ENCODE measurements at regions not wholly inside any gene's neighbourhood (a gene's known extent, or its start where the extent isn't known, plus 50 kb on each side); places are given as distances from the start of the nearest gene placed in this dataset.

DNA sequence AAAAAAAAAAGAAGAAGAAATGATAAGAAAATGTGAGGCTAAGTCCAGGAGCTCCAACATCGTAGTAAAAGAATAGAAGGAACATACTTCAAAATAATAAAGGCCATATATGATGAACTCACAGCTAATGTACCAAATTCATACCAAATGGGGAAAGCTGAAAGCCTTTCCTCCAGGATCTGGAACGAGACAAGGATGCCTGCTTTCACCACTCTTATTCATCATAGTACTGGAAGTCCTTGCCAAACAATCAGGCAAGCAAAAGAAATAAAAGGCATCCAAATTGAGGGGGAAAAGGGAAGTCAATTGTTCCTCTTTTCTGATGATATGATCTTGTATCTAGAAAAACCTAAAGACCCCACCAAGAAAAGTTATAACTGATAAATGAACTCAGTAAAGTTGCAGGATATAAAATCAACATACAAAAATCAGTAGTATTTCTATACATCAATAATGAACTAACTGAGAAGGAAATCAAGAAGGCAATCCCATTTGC, 170.6 kb downstream of the METTL4 start:
- WGBS = 60% methylated on average over 2 of the region's 2 CpGs
- H3K36me3 ChIP-seq (ENCODE audit: control insufficient read depth in 2 of 2, insufficient read depth in 2 of 2, low read length in 1 of 2) = no peaks in the 10 kb centered on the region
- no peak for DNase-seq (ENCODE audit: low read depth in 6 of 9, low spot score in 9 of 9)
- no peak overlapping the region for H3K27ac ChIP-seq (ENCODE audit: low read depth in 1 of 2, low read length in 1 of 2)
- H3K4me1 ChIP-seq (ENCODE audit: control insufficient read depth in 2 of 2, insufficient read depth in 2 of 2, low read length in 2 of 2) = no peaks in the 10 kb centered on the region
- H3K4me3 ChIP-seq (ENCODE audit: low read length in 2 of 2) = no peak overlapping the region
- no peaks in the 10 kb centered on the region for H3K9me3 ChIP-seq (ENCODE audit: control insufficient read depth in 2 of 2, insufficient read depth in 1 of 2, low read length in 1 of 2)
- no peaks in the 10 kb centered on the region for H3K27me3 ChIP-seq (ENCODE audit: control insufficient read depth in 2 of 2, insufficient read depth in 1 of 2, low read length in 1 of 2)

GRCh38 chr18:2402084-2402483, 169.2 kb downstream of the METTL4 start:
- DNase-seq (ENCODE audit: low read depth in 6 of 9, low spot score in 9 of 9) = no peak
- no peaks in the 10 kb centered on the region for H3K36me3 ChIP-seq (ENCODE audit: control insufficient read depth in 2 of 2, insufficient read depth in 2 of 2, low read length in 1 of 2)
- H3K27me3 ChIP-seq (ENCODE audit: control insufficient read depth in 2 of 2, insufficient read depth in 1 of 2, low read length in 1 of 2) = no peaks in the 10 kb centered on the region
- WGBS = 92% methylated on average over 1 of the region's 1 CpG
- no peak overlapping the region for H3K4me3 ChIP-seq (ENCODE audit: low read length in 2 of 2)
- no peak overlapping the region for H3K27ac ChIP-seq (ENCODE audit: low read depth in 1 of 2, low read length in 1 of 2)
- no peaks in the 10 kb centered on the region for H3K9me3 ChIP-seq (ENCODE audit: control insufficient read depth in 2 of 2, insufficient read depth in 1 of 2, low read length in 1 of 2)
- H3K4me1 ChIP-seq (ENCODE audit: control insufficient read depth in 2 of 2, insufficient read depth in 2 of 2, low read length in 2 of 2) = no peaks in the 10 kb centered on the region

GRCh38 chr18:2406544-2406943, 164.8 kb downstream of the METTL4 start:
- no peak for DNase-seq (ENCODE audit: low read depth in 6 of 9, low spot score in 9 of 9)
- WGBS = 90% methylated on average over 2 of the region's 2 CpGs

DNA sequence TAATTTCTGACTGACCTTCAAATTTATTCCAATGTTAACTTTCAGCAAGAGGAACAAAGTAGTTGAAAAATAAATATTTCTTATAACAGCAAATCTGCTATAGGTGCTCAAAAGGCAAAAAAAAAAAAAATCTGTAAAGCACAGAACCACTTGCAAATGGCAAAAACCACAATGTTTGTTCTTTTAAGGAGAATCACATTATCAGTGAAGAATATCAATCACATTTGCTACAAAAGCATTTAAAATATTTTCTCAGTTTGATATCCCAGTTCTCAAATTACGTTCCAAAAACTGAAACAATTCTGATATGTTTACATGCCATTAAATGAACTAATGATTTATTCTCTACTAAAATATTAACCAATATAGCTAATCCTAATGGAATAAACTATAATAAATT, 163.3 kb downstream of the METTL4 start:
- Histone ChIP-seq H3K4me3 (ENCODE audit: low read length in 2 of 2) (no peak overlapping the region), H3K9me3 (ENCODE audit: control insufficient read depth in 2 of 2, insufficient read depth in 1 of 2, low read length in 1 of 2) (no peaks in the 10 kb centered on the region), H3K27ac (ENCODE audit: low read depth in 1 of 2, low read length in 1 of 2) (no peak overlapping the region), H3K4me1 (ENCODE audit: control insufficient read depth in 2 of 2, insufficient read depth in 2 of 2, low read length in 2 of 2) (no peaks in the 10 kb centered on the region), H3K27me3 (ENCODE audit: control insufficient read depth in 2 of 2, insufficient read depth in 1 of 2, low read length in 1 of 2) (no peaks in the 10 kb centered on the region), H3K36me3 (ENCODE audit: control insufficient read depth in 2 of 2, insufficient read depth in 2 of 2, low read length in 1 of 2) (no peaks in the 10 kb centered on the region)
- 91% methylated on average over 1 of the region's 1 CpG for WGBS
- no peak for DNase-seq (ENCODE audit: low read depth in 6 of 9, low spot score in 9 of 9)

More at GRCh38 chr18:2406544-2406943, 164.8 kb downstream of the METTL4 start:
- H3K36me3 ChIP-seq (ENCODE audit: control insufficient read depth in 2 of 2, insufficient read depth in 2 of 2, low read length in 1 of 2) = no peaks in the 10 kb centered on the region
- no peak overlapping the region for H3K27ac ChIP-seq (ENCODE audit: low read depth in 1 of 2, low read length in 1 of 2)
- H3K4me3 ChIP-seq (ENCODE audit: low read length in 2 of 2) = no peak overlapping the region
- no peaks in the 10 kb centered on the region for H3K4me1 ChIP-seq (ENCODE audit: control insufficient read depth in 2 of 2, insufficient read depth in 2 of 2, low read length in 2 of 2)
- no peaks in the 10 kb centered on the region for H3K27me3 ChIP-seq (ENCODE audit: control insufficient read depth in 2 of 2, insufficient read depth in 1 of 2, low read length in 1 of 2)
- H3K9me3 ChIP-seq (ENCODE audit: control insufficient read depth in 2 of 2, insufficient read depth in 1 of 2, low read length in 1 of 2) = no peaks in the 10 kb centered on the region

GRCh38 chr18:2409906-2410305, 161.4 kb downstream of the METTL4 start:
- no peak overlapping the region for H3K27ac ChIP-seq (ENCODE audit: low read depth in 1 of 2, low read length in 1 of 2)
- DNase-seq (ENCODE audit: low read depth in 6 of 9, low spot score in 9 of 9) = no peak

DNA sequence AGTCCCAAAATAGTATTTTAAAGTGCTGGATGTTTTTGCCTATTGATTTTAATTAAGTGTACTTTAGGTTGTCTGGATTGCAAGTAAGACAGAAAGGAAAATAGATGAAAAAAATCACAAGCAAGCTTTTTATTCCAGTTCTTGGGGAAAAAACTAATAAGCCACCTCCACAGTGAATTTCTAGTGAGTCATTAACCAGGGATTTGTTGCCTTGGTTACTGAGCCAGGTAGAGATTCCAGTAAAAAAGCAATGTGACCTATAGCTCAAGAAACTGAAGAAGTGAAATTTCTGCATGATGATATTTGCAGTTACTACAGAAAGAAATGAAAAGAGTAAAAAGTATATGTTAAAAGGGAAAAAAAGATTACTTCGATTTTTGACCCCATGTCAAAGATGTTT, 160.6 kb downstream of the METTL4 start:
- no peak for DNase-seq (ENCODE audit: low read depth in 6 of 9, low spot score in 9 of 9)
- 91% methylated on average over 1 of the region's 1 CpG for WGBS

More at GRCh38 chr18:2409906-2410305, 161.4 kb downstream of the METTL4 start:
- WGBS = 68% methylated on average over 5 of the region's 5 CpGs
- Histone ChIP-seq H3K9me3 (ENCODE audit: control insufficient read depth in 2 of 2, insufficient read depth in 1 of 2, low read length in 1 of 2) (no peaks in the 10 kb centered on the region), H3K4me3 (ENCODE audit: low read length in 2 of 2) (no peak overlapping the region), H3K36me3 (ENCODE audit: control insufficient read depth in 2 of 2, insufficient read depth in 2 of 2, low read length in 1 of 2) (no peaks in the 10 kb centered on the region), H3K4me1 (ENCODE audit: control insufficient read depth in 2 of 2, insufficient read depth in 2 of 2, low read length in 2 of 2) (no peaks in the 10 kb centered on the region), H3K27me3 (ENCODE audit: control insufficient read depth in 2 of 2, insufficient read depth in 1 of 2, low read length in 1 of 2) (no peaks in the 10 kb centered on the region)

GRCh38 chr18:2411381-2411960, 159.8 kb downstream of the METTL4 start:
- no peak for DNase-seq (ENCODE audit: low read depth in 6 of 9, low spot score in 9 of 9)
- Histone ChIP-seq H3K27ac (ENCODE audit: low read depth in 1 of 2, low read length in 1 of 2) (no peak overlapping the region), H3K27me3 (ENCODE audit: control insufficient read depth in 2 of 2, insufficient read depth in 1 of 2, low read length in 1 of 2) (no peaks in the 10 kb centered on the region), H3K4me1 (ENCODE audit: control insufficient read depth in 2 of 2, insufficient read depth in 2 of 2, low read length in 2 of 2) (no peaks in the 10 kb centered on the region), H3K36me3 (ENCODE audit: control insufficient read depth in 2 of 2, insufficient read depth in 2 of 2, low read length in 1 of 2) (no peaks in the 10 kb centered on the region), H3K9me3 (ENCODE audit: control insufficient read depth in 2 of 2, insufficient read depth in 1 of 2, low read length in 1 of 2) (no peaks in the 10 kb centered on the region), H3K4me3 (ENCODE audit: low read length in 2 of 2) (no peak overlapping the region)
- WGBS = 90% methylated on average over 1 of the region's 1 CpG

More for the DNA sequence above, 160.6 kb downstream of the METTL4 start:
- H3K27ac ChIP-seq (ENCODE audit: low read depth in 1 of 2, low read length in 1 of 2) = no peak overlapping the region
- H3K36me3 ChIP-seq (ENCODE audit: control insufficient read depth in 2 of 2, insufficient read depth in 2 of 2, low read length in 1 of 2) = no peaks in the 10 kb centered on the region
- no peak overlapping the region for H3K4me3 ChIP-seq (ENCODE audit: low read length in 2 of 2)
- H3K9me3 ChIP-seq (ENCODE audit: control insufficient read depth in 2 of 2, insufficient read depth in 1 of 2, low read length in 1 of 2) = no peaks in the 10 kb centered on the region
- H3K27me3 ChIP-seq (ENCODE audit: control insufficient read depth in 2 of 2, insufficient read depth in 1 of 2, low read length in 1 of 2) = no peaks in the 10 kb centered on the region
- no peaks in the 10 kb centered on the region for H3K4me1 ChIP-seq (ENCODE audit: control insufficient read depth in 2 of 2, insufficient read depth in 2 of 2, low read length in 2 of 2)

- H3K4me1 ChIP-seq (ENCODE audit: control insufficient read depth in 2 of 2, insufficient read depth in 2 of 2, low read length in 2 of 2) = no peaks in the 10 kb centered on the region
- no peaks in the 10 kb centered on the region for H3K36me3 ChIP-seq (ENCODE audit: control insufficient read depth in 2 of 2, insufficient read depth in 2 of 2, low read length in 1 of 2)
- no peaks in the 10 kb centered on the region for H3K9me3 ChIP-seq (ENCODE audit: control insufficient read depth in 2 of 2, insufficient read depth in 1 of 2, low read length in 1 of 2)
- H3K27me3 ChIP-seq (ENCODE audit: control insufficient read depth in 2 of 2, insufficient read depth in 1 of 2, low read length in 1 of 2) = no peaks in the 10 kb centered on the region
- no peak overlapping the region for H3K27ac ChIP-seq (ENCODE audit: low read depth in 1 of 2, low read length in 1 of 2)
- WGBS = 91% methylated on average over 3 of the region's 3 CpGs
- no peak for DNase-seq (ENCODE audit: low read depth in 6 of 9, low spot score in 9 of 9)
- no peak overlapping the region for H3K4me3 ChIP-seq (ENCODE audit: low read length in 2 of 2)
Measured at GRCh38 chr18:2412281-2412680, 159.0 kb downstream of the METTL4 start.

- Histone ChIP-seq H3K27ac (ENCODE audit: low read depth in 1 of 2, low read length in 1 of 2) (no peak overlapping the region), H3K4me3 (ENCODE audit: low read length in 2 of 2) (no peak overlapping the region), H3K4me1 (ENCODE audit: control insufficient read depth in 2 of 2, insufficient read depth in 2 of 2, low read length in 2 of 2) (no peaks in the 10 kb centered on the region), H3K27me3 (ENCODE audit: control insufficient read depth in 2 of 2, insufficient read depth in 1 of 2, low read length in 1 of 2) (no peaks in the 10 kb centered on the region), H3K9me3 (ENCODE audit: control insufficient read depth in 2 of 2, insufficient read depth in 1 of 2, low read length in 1 of 2) (no peaks in the 10 kb centered on the region), H3K36me3 (ENCODE audit: control insufficient read depth in 2 of 2, insufficient read depth in 2 of 2, low read length in 1 of 2) (no peaks in the 10 kb centered on the region)
- 90% methylated on average over 9 of the region's 9 CpGs for WGBS
- DNase-seq (ENCODE audit: low read depth in 6 of 9, low spot score in 9 of 9) = no peak
Measured at GRCh38 chr18:2412996-2413751, 158.1 kb downstream of the METTL4 start.
